ENCODE measurements at regions not wholly inside any gene's neighbourhood (a gene's known extent, or its start where the extent isn't known, plus 50 kb on each side); places are given as distances from the start of the nearest gene placed in this dataset.

DNA sequence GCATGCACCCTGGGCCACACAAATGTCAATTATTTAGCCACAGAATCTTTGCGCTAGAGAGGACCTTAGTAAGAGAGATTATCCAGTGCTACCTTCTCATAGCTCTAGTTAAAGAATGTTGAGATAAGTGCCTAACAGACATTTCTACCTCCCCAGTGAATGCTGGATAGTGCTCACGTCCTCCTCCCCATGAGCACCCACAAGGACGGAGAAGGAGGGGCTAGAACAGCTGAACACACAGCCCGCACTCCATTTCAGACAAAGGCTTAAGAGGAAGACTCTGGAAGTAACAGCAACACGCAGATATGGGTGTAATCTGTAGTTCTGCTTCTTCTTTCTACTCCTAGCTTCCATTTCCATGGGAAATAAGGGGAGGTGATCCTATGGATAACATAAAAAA is 120.5 kb downstream of the FEM1C start:
- no peaks in the 10 kb centered on the region for H4K20me1 ChIP-seq (ENCODE audit: insufficient read depth, low read length)
- 42% methylated on average over 5 of the region's 5 CpGs for WGBS (ENCODE audit: low lambda C conversion rate)
- intact Hi-C loops (cut with micrococcal nuclease; ENCODE audit: unreplicated experiment) = no loop called here
- H3K9ac ChIP-seq (ENCODE audit: insufficient read depth, low read depth, low read length) = no peak overlapping the region
- ChIA-PET POLR2A (no interaction called here), CTCF (ENCODE audit: low intra/inter-chr PET ratio, low total read pairs) (no interaction called here)
- BruUV-seq (replicated peaks) = no TSS peak
- H3K9me3 ChIP-seq (ENCODE audit: low read length) = no peaks in the 10 kb centered on the region
- TF ChIP-seq, protein P1, sequence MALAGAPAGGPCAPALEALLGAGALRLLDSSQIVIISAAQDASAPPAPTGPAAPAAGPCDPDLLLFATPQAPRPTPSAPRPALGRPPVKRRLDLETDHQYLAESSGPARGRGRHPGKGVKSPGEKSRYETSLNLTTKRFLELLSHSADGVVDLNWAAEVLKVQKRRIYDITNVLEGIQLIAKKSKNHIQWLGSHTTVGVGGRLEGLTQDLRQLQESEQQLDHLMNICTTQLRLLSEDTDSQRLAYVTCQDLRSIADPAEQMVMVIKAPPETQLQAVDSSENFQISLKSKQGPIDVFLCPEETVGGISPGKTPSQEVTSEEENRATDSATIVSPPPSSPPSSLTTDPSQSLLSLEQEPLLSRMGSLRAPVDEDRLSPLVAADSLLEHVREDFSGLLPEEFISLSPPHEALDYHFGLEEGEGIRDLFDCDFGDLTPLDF (CRISPR knock-in tag; IDR thresholded peaks at IDR 0.05) = no peak
- no peak for TF ChIP-seq ZMAT3 (CRISPR knock-in tag; conservative IDR thresholded peaks at IDR 0.05)
- TF ChIP-seq, protein P2, sequence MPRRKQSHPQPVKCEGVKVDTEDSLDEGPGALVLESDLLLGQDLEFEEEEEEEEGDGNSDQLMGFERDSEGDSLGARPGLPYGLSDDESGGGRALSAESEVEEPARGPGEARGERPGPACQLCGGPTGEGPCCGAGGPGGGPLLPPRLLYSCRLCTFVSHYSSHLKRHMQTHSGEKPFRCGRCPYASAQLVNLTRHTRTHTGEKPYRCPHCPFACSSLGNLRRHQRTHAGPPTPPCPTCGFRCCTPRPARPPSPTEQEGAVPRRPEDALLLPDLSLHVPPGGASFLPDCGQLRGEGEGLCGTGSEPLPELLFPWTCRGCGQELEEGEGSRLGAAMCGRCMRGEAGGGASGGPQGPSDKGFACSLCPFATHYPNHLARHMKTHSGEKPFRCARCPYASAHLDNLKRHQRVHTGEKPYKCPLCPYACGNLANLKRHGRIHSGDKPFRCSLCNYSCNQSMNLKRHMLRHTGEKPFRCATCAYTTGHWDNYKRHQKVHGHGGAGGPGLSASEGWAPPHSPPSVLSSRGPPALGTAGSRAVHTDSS (CRISPR knock-in tag; conservative IDR thresholded peaks at IDR 0.05) = no peak
- TF ChIP-seq MBNL3 (CRISPR knock-in tag; conservative IDR thresholded peaks at IDR 0.05) = no peak
- TF ChIP-seq, protein P3, sequence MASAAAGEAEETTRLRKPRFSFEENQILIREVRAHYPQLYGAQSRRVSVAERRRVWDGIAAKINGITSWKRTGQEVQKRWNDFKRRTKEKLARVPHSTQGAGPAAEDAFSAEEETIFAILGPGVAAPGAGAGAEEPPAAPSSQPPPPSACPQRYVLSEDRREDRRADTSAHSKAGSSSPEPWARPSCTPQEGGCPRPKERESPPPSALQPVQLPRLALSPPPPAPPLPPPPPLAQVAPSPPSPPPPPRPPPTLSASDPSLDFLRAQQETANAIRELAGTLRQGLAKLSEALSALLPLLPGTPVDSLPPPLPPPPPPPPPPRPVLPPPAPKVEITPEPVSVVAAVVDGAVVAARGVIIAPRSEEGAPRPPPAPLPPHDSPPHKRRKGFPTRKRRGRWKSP (CRISPR knock-in tag; IDR thresholded peaks at IDR 0.05) = no peak
- TF ChIP-seq ZNF709 (CRISPR knock-in tag; IDR thresholded peaks at IDR 0.05) = no peak
- no peak for TF ChIP-seq KAT8 (CRISPR knock-in tag; IDR thresholded peaks at IDR 0.05)
- DNase-seq (ENCODE audit: low spot score) (no peak), FAIRE-seq (no peak), ATAC-seq (no peak)
- H3K4me3 ChIP-seq (replicated peaks in 1 of 3; ENCODE audit: insufficient read depth in 1 of 3, low read depth in 2 of 3, low read length in 3 of 3) = no peak overlapping the region
- H2AFZ ChIP-seq (ENCODE audit: low read length) = no peak overlapping the region
- H3K27ac ChIP-seq (ENCODE audit: extremely low read length, insufficient read depth, low read length) = no peak overlapping the region
- in situ Hi-C loops (cut with HindIII; ENCODE audit: extremely low pct_ligation_motif_present, low pct_unique_long_range_greater_than_20kb) = no loop called here
- no peaks in the 10 kb centered on the region for H3K36me3 ChIP-seq (replicated peaks in 1 of 2; ENCODE audit: control insufficient read depth in 1 of 2, insufficient read depth in 2 of 2, low read length in 2 of 2)
- H3K79me2 ChIP-seq (ENCODE audit: insufficient read depth, low read length) = no peaks in the 10 kb centered on the region
- no peaks in the 10 kb centered on the region; a peak in 2 of 5 replicates for H3K27me3 ChIP-seq (ENCODE audit: control insufficient read depth in 1 of 2, insufficient read depth in 2 of 2, low read length in 2 of 2)
- H3K4me2 ChIP-seq (ENCODE audit: low read depth, low read length) = no peak overlapping the region
- no peaks in the 10 kb centered on the region for H3K4me1 ChIP-seq (ENCODE audit: insufficient read depth, low read length)
